HG02970 (cell line): ENCODE measurements at regions not wholly inside any gene's neighbourhood (a gene's known extent, or its start where the extent isn't known, plus 50 kb on each side); places are given as distances from the start of the nearest gene placed in this dataset.
A peak's percentile ranks its signal among the peaks of the same experiment; 100 is the strongest.

Experiments used
- ATAC-seq: cut with Tn5 transposase; IDR thresholded peaks from one replicate; pipeline ENCODE4 v1.9.1; 2021; ENCODE audit warnings: mild to moderate bottlenecking, moderate library complexity, moderate number of reproducible peaks; ENCODE audit not compliant: unreplicated experiment, low FRiP score

DNA sequence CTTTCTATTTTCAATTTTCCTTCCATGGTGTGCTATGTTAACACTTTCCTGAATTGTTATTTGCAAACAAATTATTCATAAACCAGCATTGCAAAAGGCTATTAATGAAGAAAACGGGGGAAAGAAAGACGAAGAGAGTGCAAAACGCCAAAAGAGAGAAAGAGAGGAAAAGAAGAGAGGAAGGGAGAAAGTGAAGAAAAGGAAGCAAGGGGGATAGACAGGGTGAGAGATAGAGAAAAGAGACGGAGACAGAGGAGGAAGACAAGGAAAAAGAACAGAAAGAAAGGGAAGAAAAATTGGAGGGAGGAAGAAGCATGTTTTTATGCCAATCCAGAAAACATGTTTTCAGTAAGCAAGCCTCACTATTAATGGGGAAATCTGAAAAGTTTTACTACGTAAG, 310.6 kb downstream of the TFEC start:
- no peak for ATAC-seq

DNA sequence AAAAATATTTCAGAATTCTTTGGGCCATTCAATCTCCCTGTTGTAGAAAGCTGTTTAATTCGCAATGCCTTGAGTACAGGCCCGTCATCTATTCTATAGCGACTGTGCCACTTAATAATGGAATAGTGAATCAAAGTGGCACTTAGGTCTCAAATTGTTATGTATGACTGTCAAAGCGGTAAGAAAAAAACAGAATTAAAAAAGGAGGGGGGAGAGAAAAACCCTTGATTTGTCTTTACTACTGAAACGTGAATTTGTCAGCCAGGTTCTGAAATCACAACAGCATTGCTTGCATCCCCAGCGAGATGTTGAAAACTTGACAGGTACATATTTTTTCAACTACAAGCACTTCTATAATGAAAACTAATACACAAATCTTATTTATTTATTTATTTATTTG, 320.9 kb downstream of the TFEC start:
- ATAC-seq: no peak

DNA sequence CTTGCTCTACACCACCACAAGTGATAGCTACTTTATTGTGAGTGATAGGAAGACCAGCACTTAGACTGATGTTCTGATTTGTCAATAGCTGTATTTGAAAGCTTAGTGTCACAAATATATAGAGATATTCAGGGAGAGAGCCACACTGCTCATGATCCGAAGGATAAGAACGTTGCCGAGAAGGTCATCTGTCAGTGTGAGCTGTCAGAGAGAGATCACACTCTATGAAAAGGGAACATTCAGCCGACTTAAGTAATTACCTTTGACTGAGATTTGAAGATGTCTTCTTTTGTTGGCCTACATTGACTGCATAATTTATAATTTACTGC, 322.6 kb downstream of the TFEC start:
- no peak for ATAC-seq

DNA sequence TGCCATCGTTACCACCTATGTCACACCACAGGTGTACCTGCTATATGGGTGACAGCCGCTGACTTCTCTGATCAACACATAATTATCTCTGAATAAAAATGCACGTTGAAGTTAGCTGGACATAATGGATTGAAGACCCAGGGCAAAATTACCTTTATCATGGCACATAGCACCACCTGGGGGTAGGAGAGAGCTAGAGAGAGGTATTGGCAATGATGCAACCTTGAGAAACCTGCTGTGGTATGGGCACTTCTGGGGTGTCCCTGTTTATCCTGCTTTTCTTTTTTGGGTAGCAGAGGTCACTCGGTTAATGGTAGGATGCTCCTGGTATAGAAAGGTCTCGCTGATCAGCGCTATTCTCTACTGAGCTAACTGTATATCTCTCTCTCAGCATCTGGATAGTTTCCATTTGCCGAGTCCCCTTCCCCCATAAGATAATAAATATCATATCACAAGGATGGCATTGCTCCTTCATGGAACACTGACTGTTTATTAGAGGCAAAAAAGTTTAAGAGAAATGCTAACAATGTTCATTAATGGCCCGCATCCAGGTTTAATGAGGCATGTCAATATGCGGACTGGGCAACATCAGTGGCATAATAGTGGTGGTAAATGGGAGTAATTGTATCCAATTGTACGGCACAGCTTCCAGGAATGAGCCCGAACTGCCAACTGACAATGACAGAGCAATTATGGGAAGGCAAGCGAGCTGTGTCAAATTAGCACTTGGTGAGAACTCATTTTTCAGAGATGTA, 323.1 kb downstream of the TFEC start:
- ATAC-seq: no peak

DNA sequence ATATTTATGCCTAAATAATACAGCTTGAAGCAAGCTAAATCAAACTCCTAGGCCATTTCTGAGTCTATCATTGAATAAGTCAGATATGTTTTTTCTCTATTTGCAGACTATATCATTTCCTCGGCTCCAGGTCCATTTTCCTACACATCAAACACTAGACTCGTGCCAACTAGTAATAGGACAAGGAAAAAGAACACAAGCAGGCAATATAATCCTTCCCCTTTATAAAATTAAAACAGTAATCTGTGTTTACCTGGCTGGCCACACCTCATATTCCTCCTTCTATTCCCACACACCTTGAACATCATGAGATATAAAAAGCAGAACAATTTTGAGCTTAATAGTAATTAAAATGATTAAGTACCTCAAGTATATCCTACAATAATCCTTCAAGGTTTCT, 325.7 kb downstream of the TFEC start:
- ATAC-seq: no peak

DNA sequence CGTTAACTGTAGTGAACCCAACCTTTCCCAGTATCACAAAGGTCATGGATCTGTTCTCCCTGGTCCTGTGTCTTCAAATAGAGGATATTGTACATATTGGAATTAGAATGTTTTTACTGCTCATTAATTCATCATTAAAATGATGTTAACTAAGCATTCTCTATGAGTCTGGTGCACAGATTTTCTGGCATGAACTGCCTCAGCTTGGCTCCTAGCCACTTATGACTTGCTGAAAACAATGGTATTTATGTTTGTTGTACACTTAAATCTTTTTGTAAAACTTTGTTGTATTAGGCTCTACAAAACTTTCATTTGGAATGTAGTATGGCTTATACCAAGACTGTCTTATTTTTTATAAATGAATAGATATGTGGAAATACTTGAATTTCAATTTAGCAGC, 329.4 kb downstream of the TFEC start:
- ATAC-seq: no peak

DNA sequence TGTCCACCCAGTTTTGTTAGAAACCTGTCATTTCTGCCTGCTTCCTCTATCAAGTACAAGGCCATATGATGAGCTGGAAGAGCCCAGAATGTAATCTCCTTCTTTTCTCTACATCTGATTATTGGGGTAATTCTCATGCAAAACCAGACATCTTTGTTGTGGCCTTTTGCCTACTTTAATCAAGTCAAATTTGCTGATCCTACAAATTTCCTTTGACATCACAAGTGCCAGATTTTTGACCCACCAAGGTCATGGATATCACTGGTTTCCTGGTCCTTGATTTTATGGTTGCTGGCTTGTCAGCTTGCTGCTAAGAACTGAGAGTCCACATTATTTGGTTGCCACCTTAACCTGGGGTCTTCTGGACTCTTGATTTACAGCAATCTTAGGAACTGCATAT, 336.1 kb downstream of the TFEC start:
- no peak for ATAC-seq

DNA sequence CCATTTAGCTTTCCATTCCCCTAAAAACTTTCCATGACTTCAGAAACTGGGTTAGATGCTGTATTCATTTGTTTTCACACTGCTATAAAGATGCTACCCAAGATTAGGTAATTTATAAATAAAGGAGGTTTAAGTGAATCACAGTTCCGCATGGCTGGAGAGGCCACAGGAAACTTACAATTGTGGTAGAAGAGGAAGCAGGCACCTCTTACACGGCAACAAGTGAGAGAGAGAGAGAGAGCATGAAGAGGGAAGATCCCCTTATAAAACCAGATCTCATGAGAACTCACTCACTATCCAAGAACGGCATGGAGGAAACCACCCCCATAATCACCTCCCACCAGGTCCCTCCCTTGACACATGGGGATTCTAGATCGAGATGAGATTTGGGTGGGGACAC, 336.8 kb downstream of the TFEC start:
- no peak for ATAC-seq

DNA sequence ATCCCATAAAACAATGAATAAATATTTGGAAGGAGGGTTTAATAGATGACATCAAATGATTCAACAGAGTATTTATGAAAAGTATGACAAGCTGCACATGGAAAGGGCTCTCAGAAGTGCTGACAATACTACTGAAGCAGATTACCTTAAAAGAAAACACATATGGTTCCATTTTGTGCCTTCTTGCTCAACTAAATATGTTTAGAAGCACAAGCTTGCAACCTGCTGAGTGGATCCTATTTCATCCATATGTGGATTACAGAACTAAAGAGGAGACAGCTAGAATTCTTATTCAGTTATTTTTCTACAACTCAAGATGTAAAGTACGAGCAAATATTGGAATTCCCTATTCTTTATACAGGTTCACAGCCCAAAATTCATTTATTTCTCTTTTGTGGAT, 340.6 kb downstream of the TFEC start:
- ATAC-seq: no peak

DNA sequence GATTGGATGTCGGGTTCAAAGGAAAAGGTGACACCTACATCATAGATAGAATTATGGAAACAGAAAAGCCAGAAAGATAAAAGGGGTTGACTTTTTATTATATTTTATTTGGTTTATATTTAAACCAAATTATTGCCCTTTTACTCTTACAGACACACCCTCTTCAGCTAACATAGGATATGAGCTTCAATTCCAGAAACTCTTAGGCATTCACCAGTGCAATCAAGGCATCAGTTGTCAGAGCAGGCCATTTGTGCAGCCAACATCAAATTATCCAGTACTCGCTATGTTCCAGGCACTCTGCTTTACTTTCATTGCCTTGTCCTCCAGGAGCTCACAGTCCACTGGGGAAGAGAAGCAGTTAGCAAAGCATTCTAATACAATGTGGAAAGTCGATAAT, 347.5 kb downstream of the TFEC start:
- ATAC-seq: no peak

DNA sequence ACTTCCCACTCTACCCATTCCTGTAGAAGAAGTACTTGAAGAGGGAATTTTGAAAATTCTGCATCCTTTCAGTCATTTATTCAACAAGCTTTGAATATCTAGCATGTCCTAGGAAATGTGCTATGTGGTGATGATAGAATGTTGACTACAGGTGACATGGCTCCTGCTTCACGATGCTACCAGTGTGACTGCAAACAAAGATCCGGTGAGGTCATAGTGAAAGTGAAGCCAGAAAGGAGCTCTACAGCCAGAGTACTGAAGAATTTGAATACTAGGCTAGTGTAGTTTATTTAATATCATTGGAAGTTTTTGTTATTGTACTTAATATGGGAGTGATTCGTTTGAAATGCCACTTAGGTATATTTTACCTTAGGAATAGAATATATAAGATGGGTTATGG, 348.1 kb downstream of the TFEC start:
- no peak for ATAC-seq

DNA sequence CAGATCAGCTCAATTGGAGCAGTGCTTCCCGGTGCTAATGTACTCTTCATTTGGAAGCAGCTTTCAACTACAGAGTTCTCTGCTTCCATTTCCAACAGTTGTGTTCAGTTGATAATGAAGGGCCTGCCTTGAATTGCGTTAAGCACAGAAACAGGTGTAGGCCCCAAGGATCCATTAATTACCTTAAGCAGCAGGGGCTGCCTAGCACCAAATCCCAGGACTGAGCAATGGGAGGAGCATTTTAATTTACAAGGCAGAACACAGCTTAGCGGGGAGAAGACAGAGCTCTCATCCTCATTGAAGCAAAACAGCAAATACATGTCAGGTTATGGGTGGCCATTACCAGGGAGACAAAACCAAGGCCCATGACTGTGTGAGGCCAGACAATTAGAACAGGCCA, 349.6 kb downstream of the TFEC start:
- ATAC-seq: no peak

DNA sequence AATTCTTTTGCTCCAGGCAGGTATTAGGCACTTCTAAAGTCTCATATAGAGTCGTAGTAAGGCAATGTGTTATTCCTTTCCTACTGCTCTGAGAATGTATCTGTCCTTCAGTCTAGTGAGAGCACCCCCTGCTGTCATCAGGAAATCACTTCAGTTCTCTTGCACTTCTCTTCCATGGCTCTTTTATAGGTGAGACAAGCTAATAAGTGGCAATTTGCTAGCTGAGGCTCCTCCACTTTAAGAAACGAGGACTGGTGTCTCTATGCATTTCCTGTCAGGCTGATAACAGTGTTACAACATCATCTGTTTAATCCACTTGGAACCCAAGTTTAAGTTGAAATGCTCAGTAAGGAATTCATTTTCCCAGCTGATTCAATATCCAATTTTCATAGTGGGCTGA, 350.6 kb downstream of the TFEC start:
- ATAC-seq: peak; percentile 73

DNA sequence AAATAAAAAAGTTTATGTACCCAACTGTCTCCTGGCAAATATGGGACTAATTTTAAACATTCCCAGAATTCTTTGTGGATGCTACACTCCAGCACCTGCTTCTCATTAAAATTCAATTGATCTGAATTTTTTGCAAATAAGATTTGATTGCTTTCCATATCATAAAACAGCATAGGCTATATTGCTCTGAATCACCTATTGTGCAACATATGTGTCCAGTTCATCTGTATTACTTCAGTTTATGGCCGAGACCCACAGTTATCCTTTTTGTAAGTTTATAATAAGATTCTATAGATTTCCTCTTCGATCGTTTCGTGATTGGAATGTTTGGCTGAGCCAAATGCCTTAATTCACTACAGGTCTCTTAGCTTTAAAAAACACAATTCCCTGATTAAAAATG, 351.1 kb downstream of the TFEC start:
- ATAC-seq: no peak

DNA sequence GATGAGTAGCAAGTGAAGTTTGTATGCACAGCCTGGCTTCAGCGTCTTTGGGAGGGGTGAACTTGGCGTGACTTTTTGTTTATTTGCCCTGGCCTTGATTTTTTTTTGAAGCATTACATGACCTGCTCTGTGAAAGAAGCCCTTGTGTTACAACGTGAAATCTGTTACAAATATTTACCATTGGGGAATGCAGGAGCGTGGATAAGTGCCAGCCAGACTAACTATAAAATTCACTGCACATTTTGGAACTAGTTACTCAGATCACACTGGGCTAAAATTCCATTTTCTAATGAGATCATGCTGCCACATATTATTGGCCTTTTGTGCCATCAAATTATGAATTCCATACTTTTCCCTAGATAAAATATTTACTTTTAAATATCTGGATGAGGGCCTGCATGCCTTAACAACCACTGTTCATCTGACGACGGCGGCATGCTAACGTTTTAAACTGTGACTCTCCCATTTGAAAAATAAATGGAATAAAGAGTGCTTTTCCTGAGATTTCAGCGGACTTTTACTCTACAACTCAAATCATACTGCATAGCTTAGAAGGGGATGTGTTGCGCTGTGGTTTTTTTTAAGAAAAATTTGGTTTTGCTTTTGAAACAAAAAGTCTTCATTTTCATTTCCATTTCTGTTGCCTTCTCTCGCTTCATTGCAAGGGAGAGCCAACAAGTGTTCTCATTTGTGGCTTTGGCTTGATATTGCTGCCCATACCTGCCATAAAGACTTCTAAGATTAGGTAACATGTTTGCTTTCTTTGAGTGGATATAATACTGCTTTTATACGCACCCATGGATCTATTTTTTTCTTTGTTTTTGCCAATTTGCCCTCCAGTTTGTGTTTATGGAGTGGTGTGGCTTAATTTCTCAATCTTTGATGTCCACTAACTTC, 352.2 kb downstream of the TFEC start:
- ATAC-seq: no peak

DNA sequence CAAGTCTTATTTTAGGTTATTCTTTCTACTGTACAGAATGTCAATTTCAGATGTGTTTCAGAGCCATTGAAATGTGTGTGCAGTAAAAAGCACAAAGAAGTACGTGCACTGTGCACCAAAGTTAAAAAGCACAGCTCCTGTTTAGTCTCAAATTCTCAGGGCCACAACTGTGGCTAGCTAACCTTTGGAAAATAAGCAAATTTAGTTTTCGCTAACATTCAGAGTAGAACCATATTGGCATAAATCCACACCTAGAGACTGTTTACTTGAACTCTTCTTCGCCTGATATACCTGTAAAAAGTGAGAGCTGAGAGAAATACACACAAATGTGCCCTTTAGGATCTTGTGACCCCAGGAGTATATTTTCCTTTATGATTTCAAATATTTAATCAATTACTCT, 353.9 kb downstream of the TFEC start:
- no peak for ATAC-seq

DNA sequence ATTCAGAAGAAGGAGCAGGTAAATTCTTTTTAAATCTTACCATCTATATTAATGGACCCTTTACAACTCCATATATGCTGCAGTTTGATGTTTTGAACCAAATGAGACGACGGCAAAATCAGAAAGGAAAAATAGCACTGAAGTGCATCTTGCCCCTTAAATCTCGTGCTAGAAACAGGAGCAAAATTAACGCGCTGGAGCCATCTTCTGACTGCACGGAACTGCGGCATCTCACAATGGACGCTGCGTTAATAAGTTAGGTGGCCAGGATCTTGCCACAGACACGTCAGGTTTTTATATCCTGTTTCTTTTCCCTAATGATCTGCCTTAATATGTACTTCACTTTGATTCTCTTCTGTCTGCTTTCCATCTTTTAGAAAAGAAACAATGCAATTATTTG, 354.5 kb downstream of the TFEC start:
- no peak for ATAC-seq

DNA sequence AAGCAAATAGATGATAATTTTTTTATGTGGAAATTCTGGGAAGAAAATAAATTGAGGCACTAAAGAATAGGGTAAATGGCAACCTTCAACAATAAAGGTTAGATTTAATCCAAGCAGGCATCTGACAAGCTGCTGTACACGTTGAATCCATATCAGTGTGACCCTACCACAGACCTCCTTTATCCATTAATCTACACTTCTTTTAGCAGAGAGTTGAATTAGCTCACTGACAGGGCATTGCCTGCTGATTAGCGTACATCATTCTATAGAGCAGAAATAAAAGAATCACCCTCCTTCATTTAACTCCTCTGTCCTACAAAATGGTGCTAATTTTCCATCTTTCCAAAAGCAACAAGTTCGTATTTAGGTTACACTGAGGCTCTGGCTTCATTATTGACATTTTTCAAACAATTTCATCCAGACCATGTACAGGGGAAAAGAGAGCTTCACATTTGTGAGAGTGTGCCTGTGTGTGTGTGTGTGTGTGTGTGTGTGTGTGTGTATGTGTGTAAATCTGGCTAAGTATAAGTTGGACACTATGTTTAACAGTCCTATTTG, 356.0 kb downstream of the TFEC start:
- no peak for ATAC-seq

DNA sequence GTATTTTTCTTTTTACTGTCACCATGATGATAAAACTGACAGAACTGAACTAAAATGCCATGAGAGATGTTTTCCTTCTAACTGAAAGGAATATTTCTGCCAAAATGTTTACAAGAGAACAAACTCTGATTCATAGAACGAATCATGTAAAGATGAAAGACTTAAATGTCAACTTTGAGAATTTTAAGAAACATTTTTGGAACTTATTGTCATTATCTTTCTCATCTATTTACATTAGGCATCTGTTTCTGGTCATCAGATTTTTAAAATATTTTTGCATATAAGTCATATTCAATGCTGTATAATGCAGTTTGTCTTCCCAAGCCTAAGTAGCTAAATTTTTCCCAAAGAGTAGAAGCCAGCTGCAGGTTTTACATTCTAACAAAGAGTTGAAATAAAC, 358.5 kb downstream of the TFEC start:
- no peak for ATAC-seq

DNA sequence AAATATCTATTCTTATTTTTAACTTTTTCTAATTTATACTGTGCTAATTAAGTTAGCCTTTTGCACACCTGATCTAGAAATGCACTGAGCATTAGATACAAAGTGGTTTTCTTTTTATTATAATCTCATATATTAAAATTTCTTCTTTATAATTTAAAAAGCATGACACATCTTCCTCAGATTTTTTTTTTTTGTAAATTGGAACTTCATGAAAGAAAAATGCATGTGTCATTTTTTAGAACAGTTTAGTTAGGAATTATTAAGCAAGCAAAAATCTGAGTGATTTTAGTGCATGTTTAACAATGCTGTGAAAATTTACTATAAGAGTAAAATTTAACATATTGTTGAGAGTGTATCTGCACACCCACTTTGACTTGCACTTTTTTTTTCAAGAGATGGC, 367.9 kb downstream of the TFEC start:
- ATAC-seq: no peak

DNA sequence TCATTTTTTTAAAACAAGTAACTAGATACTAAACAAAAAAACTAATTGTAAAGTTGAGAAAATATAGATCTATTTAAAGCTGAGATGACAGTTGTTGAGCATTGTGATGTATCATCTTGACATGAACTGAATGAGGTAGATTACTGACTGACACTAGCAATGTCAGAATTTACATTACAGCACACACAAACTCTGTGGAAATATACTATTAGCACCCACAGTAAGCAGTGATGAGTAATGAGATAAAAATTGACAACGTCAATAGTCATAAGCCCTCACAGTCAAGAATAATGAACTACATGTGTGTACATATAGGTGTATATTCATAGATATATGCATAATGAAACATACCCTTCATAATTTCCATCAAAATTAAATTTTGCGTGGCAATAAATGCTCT, 368.4 kb downstream of the TFEC start:
- ATAC-seq: no peak

DNA sequence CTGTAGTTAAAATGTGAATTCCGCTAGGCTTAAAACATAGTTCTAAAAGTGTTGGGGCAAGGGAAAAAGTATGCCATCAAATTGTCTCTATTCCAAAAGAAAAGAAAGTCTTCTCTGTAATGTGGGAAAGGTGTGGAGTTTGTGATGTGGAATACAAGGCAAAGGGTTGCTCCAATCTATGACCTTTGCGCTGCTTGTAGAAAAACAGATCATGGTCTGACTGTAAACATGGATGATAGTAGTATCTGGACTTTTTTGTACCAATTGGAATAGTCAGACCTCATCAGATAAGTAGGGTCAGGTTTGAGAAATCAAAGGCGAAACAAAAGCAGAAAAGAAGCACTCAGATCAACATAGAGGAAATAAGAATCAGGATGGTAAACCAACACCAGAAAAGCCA, 372.3 kb downstream of the TFEC start:
- no peak for ATAC-seq
